WTC11 (cell line): ENCODE measurements at regions not wholly inside any gene's neighbourhood (a gene's known extent, or its start where the extent isn't known, plus 50 kb on each side); places are given as distances from the start of the nearest gene placed in this dataset.

Experiments
- ATAC-seq: fragments of 200-7000 bp; cut with Tn5 transposase; 2 replicates; pipeline ENCODE4 v1.10.0; 2021; ENCODE audit warnings: mild to moderate bottlenecking, moderate library complexity
- CTCF ChIA-PET: fragments of 300-600 bp; sonication (Branson Sonifier 250); formaldehyde crosslinking; loops from one replicate; lab custom pipeline; 2021; ENCODE audit warnings: antibody characterized with exemption; lab: Charles Lee
- POLR2A ChIA-PET: fragments of 350-600 bp; sonication (Branson Sonifier 250); formaldehyde crosslinking; loops from one replicate; lab custom pipeline; 2021; ENCODE audit warnings: antibody characterized with exemption; lab: Charles Lee
- DNase-seq: peaks from one replicate; pipeline ENCODE4 v3.0.0; 2021; ENCODE audit warnings: low spot score
- H3K27ac Mint-ChIP-seq: 2 replicates; pipeline ENCODE4 v1.8.0; 2021; ENCODE audit warnings: mixed read lengths
- H3K27me3 Mint-ChIP-seq: 2 replicates; pipeline ENCODE4 v1.8.0; 2021; ENCODE audit warnings: low read depth, mild to moderate bottlenecking, moderate library complexity, mixed read lengths
- H3K36me3 Mint-ChIP-seq: 2 replicates; pipeline ENCODE4 v1.8.0; 2021; ENCODE audit warnings: mixed read lengths
- H3K4me1 Mint-ChIP-seq: 2 replicates; pipeline ENCODE4 v1.8.0; 2022; ENCODE audit warnings: mixed read lengths
- H3K4me3 Mint-ChIP-seq: 2 replicates; pipeline ENCODE4 v1.8.0; 2021; ENCODE audit warnings: mild to moderate bottlenecking, moderate library complexity, mixed read lengths
- H3K9me3 Mint-ChIP-seq: 2 replicates; pipeline ENCODE4 v1.8.0; 2021; ENCODE audit warnings: mixed read lengths
- E2F4 ChIP-seq: sonication (generic); formaldehyde crosslinking; IDR thresholded peaks from 2 replicates; pipeline ENCODE4 v1.8.1; 2022; ENCODE audit warnings: low read depth, mild to moderate bottlenecking, moderate library complexity, missing genetic modification reagents, borderline replicate concordance
- EMX1 ChIP-seq: fragments of 250-450 bp; sonication (Bioruptor Pico); IDR thresholded peaks from 2 replicates; pipeline ENCODE4 v1.8.0; 2021; ENCODE audit warnings: mild to moderate bottlenecking
- ERG ChIP-seq: fragments of 250-450 bp; sonication (Bioruptor Pico); IDR thresholded peaks from 2 replicates; pipeline ENCODE4 v1.8.0; 2021; ENCODE audit warnings: mild to moderate bottlenecking
- GRHL2 ChIP-seq: fragments of 250-450 bp; sonication (Bioruptor Pico); IDR thresholded peaks from 2 replicates; pipeline ENCODE4 v1.8.0; 2022; ENCODE audit warnings: mild to moderate bottlenecking, moderate library complexity; ENCODE audit not compliant: insufficient replicate concordance, severe bottlenecking
- MYBL2 ChIP-seq: sonication (generic); formaldehyde crosslinking; IDR thresholded peaks from 2 replicates; pipeline ENCODE4 v1.8.1; 2023; ENCODE audit warnings: mild to moderate bottlenecking, moderate library complexity, missing genetic modification reagents
- NFATC4 ChIP-seq: fragments of 250-450 bp; sonication (Bioruptor Pico); IDR thresholded peaks from 2 replicates; pipeline ENCODE4 v1.9.0; 2021; ENCODE audit warnings: mild to moderate bottlenecking
- NFYB ChIP-seq: sonication (generic); formaldehyde crosslinking; conservative IDR thresholded peaks from 2 replicates; pipeline ENCODE4 v1.8.0; 2022; ENCODE audit warnings: low read depth, missing genetic modification reagents
- PRRX2 ChIP-seq: fragments of 250-450 bp; sonication (Bioruptor Pico); IDR thresholded peaks from 2 replicates; pipeline ENCODE4 v1.8.0; 2021; ENCODE audit warnings: mild to moderate bottlenecking
- SMAD4 ChIP-seq: sonication (generic); formaldehyde crosslinking; IDR thresholded peaks from 2 replicates; pipeline ENCODE4 v1.8.0; 2022; ENCODE audit warnings: mild to moderate bottlenecking, missing genetic modification reagents
- TEAD4 ChIP-seq: sonication (generic); formaldehyde crosslinking; IDR thresholded peaks from 2 replicates; pipeline ENCODE4 v1.8.0; 2022; ENCODE audit warnings: mild to moderate bottlenecking, missing genetic modification reagents
- USF2 ChIP-seq: sonication (generic); formaldehyde crosslinking; IDR thresholded peaks from 2 replicates; pipeline ENCODE4 v1.8.1; 2023; ENCODE audit warnings: mild to moderate bottlenecking, missing genetic modification reagents, moderate library complexity
- TF ChIP-seq, protein P1 (sequence below): fragments of 250-450 bp; sonication (Bioruptor Pico); conservative IDR thresholded peaks from 2 replicates; pipeline ENCODE4 v1.9.0; 2021; ENCODE audit warnings: mild to moderate bottlenecking
- TF ChIP-seq, protein P2 (sequence below): sonication (generic); formaldehyde crosslinking; IDR thresholded peaks from 2 replicates; pipeline ENCODE4 v1.8.1; 2023; ENCODE audit warnings: mild to moderate bottlenecking, missing genetic modification reagents
- TF ChIP-seq, protein P3 (sequence below): sonication (generic); formaldehyde crosslinking; IDR thresholded peaks from 2 replicates; pipeline ENCODE4 v1.8.0; 2023; ENCODE audit warnings: missing genetic modification reagents
- TF ChIP-seq, protein P4 (sequence below): sonication (generic); formaldehyde crosslinking; conservative IDR thresholded peaks from 2 replicates; pipeline ENCODE4 v1.8.1; 2022; ENCODE audit warnings: mild to moderate bottlenecking, missing genetic modification reagents
- TF ChIP-seq, protein P5 (sequence below): sonication (generic); formaldehyde crosslinking; IDR thresholded peaks from 2 replicates; pipeline ENCODE4 v1.8.1; 2022; ENCODE audit warnings: low read depth, missing genetic modification reagents, borderline replicate concordance

GRCh38 chr1:29811727-29812407 lies 575.5 kb downstream of the PTPRU start:
- Mint-ChIP-seq H3K9me3 (no peaks in the 10 kb centered on the region), H3K36me3 (no peaks in the 10 kb centered on the region), H3K27me3 (no peaks in the 10 kb centered on the region), H3K4me1 (peaks cover 3% of the 10 kb centered on the region; the same call in 1 of the 2 replicates), H3K4me3 (no peak overlapping the region), H3K27ac (no peak overlapping the region)
- POLR2A ChIA-PET: no interaction called here
- CTCF ChIA-PET: no interaction called here
- DNase-seq (no peak), ATAC-seq (no peak)
- TF ChIP-seq MYBL2 (CRISPR knock-in tag) (no peak), USF2 (no peak), PRRX2 (CRISPR knock-in tag) (no peak), TEAD4 (CRISPR knock-in tag) (no peak), E2F4 (CRISPR knock-in tag) (no peak)
- TF ChIP-seq, protein P1, sequence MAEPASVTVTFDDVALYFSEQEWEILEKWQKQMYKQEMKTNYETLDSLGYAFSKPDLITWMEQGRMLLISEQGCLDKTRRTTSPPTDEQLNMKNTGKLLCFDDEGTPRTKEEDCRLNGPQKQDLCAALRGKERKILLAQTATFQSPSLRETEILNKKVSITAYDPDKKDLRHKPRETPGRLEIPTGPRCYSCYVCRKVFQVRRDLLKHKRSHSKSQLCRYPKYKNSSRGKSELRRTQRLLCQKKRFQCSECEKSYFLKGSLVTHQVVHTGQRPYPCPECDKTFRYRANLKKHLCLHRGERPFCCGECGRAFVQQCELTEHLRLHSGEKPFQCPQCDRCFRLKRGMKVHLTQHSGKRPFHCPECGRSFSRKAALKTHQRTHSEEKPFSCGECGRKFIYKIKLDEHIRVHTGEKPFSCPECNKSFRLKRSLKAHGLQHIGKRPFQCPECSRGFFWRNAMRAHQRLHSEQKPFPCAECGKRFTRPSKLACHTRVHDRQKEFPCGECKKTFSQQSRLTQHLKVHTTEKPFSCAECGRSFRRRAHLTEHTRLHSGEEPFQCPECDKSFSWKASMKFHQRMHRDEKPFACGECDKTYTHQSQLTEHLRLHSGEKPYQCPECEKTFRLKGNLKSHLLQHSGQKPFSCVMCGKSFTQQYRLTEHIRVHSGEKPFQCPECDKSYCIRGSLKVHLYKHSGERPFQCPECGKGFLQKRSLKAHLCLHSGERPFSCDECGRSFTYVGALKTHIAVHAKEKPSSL: no peak
- TF ChIP-seq, protein P2, sequence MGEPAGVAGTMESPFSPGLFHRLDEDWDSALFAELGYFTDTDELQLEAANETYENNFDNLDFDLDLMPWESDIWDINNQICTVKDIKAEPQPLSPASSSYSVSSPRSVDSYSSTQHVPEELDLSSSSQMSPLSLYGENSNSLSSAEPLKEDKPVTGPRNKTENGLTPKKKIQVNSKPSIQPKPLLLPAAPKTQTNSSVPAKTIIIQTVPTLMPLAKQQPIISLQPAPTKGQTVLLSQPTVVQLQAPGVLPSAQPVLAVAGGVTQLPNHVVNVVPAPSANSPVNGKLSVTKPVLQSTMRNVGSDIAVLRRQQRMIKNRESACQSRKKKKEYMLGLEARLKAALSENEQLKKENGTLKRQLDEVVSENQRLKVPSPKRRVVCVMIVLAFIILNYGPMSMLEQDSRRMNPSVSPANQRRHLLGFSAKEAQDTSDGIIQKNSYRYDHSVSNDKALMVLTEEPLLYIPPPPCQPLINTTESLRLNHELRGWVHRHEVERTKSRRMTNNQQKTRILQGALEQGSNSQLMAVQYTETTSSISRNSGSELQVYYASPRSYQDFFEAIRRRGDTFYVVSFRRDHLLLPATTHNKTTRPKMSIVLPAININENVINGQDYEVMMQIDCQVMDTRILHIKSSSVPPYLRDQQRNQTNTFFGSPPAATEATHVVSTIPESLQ (CRISPR knock-in tag): no peak

DNA sequence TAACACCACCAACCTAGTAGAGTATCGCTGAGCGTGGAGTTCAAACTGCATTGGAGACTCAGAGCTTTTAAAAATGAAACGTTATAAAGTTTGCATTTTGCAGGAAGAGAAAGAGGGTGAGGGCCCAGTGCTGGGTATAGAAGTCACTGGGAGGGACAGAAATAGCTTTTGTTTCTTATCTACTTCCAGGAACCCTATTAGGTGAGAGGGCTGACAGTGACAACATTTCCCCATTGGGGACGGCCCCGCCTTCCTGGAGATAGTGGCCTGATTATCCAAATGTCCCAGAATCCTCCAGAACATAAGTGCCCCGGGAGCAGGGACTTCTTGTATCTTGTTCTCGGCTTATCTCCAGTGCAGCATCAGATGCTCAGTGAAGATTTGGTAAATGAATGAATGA lies 574.9 kb downstream of the PTPRU start:
- H3K27me3 Mint-ChIP-seq: no peaks in the 10 kb centered on the region
- H3K4me1 Mint-ChIP-seq: peaks cover 3% of the 10 kb centered on the region; the same call in 1 of the 2 replicates
- DNase-seq (no peak), ATAC-seq (no peak)
- TF ChIP-seq SMAD4 (CRISPR knock-in tag) (no peak), ERG (CRISPR knock-in tag) (no peak), GRHL2 (CRISPR knock-in tag) (no peak), NFATC4 (CRISPR knock-in tag) (no peak), NFYB (CRISPR knock-in tag) (no peak), EMX1 (no peak)
- TF ChIP-seq, protein P3, sequence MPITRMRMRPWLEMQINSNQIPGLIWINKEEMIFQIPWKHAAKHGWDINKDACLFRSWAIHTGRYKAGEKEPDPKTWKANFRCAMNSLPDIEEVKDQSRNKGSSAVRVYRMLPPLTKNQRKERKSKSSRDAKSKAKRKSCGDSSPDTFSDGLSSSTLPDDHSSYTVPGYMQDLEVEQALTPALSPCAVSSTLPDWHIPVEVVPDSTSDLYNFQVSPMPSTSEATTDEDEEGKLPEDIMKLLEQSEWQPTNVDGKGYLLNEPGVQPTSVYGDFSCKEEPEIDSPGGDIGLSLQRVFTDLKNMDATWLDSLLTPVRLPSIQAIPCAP: no peak
- TF ChIP-seq, protein P4, sequence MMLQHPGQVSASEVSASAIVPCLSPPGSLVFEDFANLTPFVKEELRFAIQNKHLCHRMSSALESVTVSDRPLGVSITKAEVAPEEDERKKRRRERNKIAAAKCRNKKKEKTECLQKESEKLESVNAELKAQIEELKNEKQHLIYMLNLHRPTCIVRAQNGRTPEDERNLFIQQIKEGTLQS (CRISPR knock-in tag): no peak
- TF ChIP-seq, protein P5, sequence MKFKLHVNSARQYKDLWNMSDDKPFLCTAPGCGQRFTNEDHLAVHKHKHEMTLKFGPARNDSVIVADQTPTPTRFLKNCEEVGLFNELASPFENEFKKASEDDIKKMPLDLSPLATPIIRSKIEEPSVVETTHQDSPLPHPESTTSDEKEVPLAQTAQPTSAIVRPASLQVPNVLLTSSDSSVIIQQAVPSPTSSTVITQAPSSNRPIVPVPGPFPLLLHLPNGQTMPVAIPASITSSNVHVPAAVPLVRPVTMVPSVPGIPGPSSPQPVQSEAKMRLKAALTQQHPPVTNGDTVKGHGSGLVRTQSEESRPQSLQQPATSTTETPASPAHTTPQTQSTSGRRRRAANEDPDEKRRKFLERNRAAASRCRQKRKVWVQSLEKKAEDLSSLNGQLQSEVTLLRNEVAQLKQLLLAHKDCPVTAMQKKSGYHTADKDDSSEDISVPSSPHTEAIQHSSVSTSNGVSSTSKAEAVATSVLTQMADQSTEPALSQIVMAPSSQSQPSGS (CRISPR knock-in tag): no peak
- no peak overlapping the region for H3K4me3 Mint-ChIP-seq
- H3K27ac Mint-ChIP-seq: no peak overlapping the region
- ChIA-PET CTCF (no interaction called here), POLR2A (no interaction called here)
- H3K36me3 Mint-ChIP-seq: no peaks in the 10 kb centered on the region
- no peaks in the 10 kb centered on the region for H3K9me3 Mint-ChIP-seq
